ENCODE measurements at regions not wholly inside any gene's neighbourhood (a gene's known extent, or its start where the extent isn't known, plus 50 kb on each side); places are given as distances from the start of the nearest gene placed in this dataset.

GRCh38 chr18:7436166-7436565, 130.9 kb upstream of the PTPRM start:
- TF ChIP-seq CTCF (IDR thresholded peaks at IDR 0.05) (no peak), POLR2A (IDR thresholded peaks at IDR 0.05) (no peak)

All from Peyer's patch (tissue), 4 donors.